ENCODE measurements at regions not wholly inside any gene's neighbourhood (a gene's known extent, or its start where the extent isn't known, plus 50 kb on each side); places are given as distances from the start of the nearest gene placed in this dataset.
A peak's percentile ranks its signal among the peaks of the same experiment; 100 is the strongest.
"Not testable (repeated sequence)": the region's sequence is repeated elsewhere in the genome, so short reads cannot be mapped to it uniquely, and the experiment has no call there.

GRCh38 chr4:111930659-111931058 is 214.6 kb upstream of the FAM241A start:
- no peak for FAIRE-seq

- FAIRE-seq = no peak
Measured at GRCh38 chr4:111933703-111934102, 211.6 kb upstream of the FAM241A start.

DNA sequence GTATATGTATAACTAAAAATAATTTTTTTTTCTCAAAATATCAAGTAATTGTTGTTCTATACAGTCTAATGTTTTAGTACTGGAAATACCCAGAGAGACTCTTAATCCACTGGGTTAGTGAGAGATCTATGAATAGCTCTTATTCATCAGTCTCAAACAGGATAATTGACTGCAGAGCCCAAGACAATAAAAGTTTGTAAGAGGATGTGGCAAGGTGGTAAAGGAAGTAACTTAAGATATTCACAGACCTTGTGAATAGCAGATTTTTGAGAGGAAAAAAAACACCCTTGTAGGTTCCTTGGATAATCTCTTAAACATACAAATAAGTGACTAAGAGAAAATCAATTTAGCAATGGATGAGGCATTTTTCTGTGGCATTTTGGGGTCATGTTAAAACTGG is 210.9 kb upstream of the FAM241A start:
- FAIRE-seq = peak; percentile 100

- FAIRE-seq = peak; percentile 98
Measured at GRCh38 chr4:111937368-111937767, 207.9 kb upstream of the FAM241A start.

DNA sequence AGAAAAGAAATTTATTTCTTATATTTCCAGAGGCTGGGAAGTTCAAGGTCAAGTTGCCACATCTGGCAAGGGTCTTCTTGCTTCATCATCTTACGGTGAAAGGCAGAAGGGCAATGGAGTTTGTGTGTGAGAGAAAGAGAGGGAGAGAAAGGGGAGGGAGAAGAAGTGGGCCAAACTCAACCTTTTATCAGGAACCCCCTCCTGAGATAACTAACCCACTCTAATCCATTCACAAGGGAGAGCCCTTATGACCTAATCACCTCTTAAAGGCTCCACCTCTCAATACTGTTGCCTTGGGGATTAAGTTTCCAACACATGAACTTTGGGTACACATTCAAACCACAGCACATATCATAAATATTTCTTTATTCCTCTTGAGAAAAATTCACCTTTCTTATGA is 203.3 kb upstream of the FAM241A start:
- FAIRE-seq = peak; percentile 97

DNA sequence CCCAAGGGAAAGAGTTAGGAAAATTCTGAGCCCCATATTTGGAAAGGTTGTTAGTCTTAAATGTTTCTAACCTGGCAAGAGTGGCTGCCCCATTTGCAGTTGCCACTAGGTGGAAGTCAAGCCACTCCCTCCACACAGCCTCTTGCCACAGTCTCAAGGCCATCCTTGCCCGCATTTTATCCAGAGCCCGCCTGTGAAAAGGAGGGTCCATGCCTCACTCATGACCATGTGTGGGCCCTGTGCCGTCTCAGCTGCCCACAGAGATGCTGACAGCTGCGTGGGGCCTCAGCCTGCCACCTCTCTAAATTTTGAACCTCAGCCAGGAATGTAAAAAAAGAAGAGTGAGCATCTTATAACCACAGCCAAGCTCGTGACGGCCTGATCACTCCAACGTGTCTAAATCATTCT is 201.5 kb upstream of the FAM241A start:
- no peak for FAIRE-seq

DNA sequence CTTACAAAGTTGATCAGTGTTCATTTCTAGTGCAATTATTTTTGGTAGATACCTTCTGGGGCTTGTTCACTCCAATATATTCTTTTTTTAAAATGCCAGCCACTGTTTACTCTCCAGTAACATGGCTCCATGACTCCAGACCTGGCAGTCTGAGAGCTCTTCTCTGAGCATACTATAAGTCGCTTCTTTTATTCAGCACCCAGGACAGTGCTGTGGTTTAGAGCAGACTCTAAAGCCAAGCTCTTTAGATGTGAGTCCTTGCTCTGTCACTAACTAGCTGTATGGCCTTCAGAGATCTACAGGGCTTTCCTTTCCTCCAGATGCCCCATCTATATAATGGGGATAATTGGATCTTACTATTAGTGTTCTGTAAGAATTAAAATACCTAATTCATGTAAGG is 200.2 kb upstream of the FAM241A start:
- peak; percentile 47 for FAIRE-seq

GRCh38 chr4:111946800-111947199 is 198.5 kb upstream of the FAM241A start:
- no peak for FAIRE-seq

- FAIRE-seq = no peak
Measured at GRCh38 chr4:111952688-111953087, 192.6 kb upstream of the FAM241A start.

DNA sequence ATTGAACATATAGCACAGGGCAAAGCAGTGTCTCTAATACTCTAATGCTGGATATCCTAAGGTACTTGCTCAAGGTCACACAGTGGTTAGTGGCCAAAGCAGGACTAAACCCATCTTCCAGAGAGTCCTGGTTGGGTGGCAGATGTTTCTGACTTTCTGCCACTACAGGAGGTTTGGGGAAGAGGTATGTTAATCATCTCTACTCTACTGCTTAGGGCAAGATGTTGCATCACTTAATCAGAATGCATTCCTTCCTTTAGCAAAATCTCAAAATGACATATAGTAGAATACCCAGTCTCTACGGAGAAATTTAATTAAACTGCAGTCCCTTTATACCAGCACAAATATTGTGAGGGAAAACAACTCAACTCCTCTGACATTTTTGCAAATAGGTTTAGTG is 190.7 kb upstream of the FAM241A start:
- no peak for FAIRE-seq

DNA sequence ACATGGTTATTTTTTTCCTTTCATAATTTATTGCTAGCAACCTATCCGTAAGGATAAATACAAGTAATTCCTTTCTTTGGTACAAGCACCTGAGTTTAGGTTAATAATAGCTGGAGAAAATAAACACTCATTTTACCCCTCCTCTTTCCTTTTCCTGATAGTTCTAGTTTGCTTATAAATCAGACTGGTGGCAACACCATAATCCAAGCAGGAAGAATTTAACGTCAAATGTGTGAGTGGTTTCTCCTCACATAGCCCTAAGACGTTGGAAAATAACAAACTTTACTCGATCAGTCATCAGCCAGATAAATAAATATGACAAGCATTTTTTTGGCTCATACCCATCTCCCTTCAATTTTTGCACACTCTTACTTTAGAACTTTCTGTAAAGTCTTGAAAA is 190.3 kb upstream of the FAM241A start:
- FAIRE-seq = peak; percentile 72

GRCh38 chr4:111957116-111957515 is 188.1 kb upstream of the FAM241A start:
- FAIRE-seq = no peak

GRCh38 chr4:111957997-111958396 is 187.3 kb upstream of the FAM241A start:
- FAIRE-seq = no peak

- FAIRE-seq = no peak
Measured at GRCh38 chr4:111959222-111959621, 186.0 kb upstream of the FAM241A start.

- no peak for FAIRE-seq
Measured at GRCh38 chr4:111960241-111960667, 185.0 kb upstream of the FAM241A start.

- FAIRE-seq = not testable (repeated sequence)
Measured at GRCh38 chr4:111961026-111961425, 184.2 kb upstream of the FAM241A start.

DNA sequence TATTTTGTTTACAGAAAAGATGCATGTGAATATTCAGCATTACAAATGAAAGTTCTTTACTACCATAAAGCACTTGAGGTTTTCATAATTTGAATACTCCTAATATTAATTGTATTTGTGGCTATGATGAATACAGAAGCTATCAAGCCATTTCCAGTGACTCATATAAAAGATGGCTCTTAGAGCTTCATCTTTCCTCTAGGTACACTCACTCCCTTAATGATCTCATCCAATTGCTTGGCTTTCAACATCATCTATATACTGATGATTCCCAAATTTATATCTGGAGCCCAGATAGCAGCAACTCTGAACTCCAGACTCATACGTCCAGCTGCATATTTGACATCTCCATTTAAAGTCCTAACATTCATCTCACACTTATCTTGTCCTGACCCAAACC is 183.4 kb upstream of the FAM241A start:
- FAIRE-seq = no peak

- FAIRE-seq = no peak
Measured at GRCh38 chr4:111963158-111963700, 182.0 kb upstream of the FAM241A start.

GRCh38 chr4:111977419-111977965 is 167.8 kb upstream of the FAM241A start:
- FAIRE-seq = no peak

- FAIRE-seq = no peak
Measured at GRCh38 chr4:111979921-111980320, 165.3 kb upstream of the FAM241A start.

GRCh38 chr4:111982089-111982488 is 163.2 kb upstream of the FAM241A start:
- FAIRE-seq = no peak

- no peak for FAIRE-seq
Measured at GRCh38 chr4:111984169-111984819, 161.0 kb upstream of the FAM241A start.

DNA sequence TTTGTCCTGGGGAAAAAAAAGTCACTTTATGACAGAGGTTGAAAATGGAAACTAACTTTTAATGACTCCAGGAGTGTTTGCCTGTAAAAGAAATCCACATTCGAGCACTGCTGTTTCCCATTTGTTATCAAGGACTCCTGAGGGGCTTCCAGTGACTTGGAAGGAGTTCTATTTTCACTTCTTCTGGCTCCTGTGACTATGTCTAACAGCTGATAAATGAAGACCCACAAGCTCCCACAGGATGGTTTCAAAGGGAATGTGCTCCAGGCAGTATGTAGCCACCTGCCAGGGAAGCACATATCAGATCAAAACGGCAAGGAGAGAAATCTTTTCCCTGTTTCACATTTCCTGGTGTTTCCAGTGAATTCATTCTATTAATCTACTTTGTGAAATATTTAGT is 159.8 kb upstream of the FAM241A start:
- FAIRE-seq = no peak

GRCh38 chr4:111986095-111986494 is 159.2 kb upstream of the FAM241A start:
- no peak for FAIRE-seq

- no peak for FAIRE-seq
Measured at GRCh38 chr4:111988514-111988913, 156.7 kb upstream of the FAM241A start.

All from TTC549 (cell line).